ENCODE measurements at regions not wholly inside any gene's neighbourhood (a gene's known extent, or its start where the extent isn't known, plus 50 kb on each side); places are given as distances from the start of the nearest gene placed in this dataset.
A peak's percentile ranks its signal among the peaks of the same experiment; 100 is the strongest.
"Not testable (repeated sequence)": the region's sequence is repeated elsewhere in the genome, so short reads cannot be mapped to it uniquely, and the experiment has no call there.

GRCh38 chr20:10109641-10110040 is 74.9 kb downstream of the ANKEF1 start:
- no peak for DNase-seq

GRCh38 chr20:10110151-10110550 is 75.4 kb downstream of the ANKEF1 start:
- DNase-seq, result no peak

GRCh38 chr20:10111139-10111958 is 76.6 kb downstream of the ANKEF1 start:
- DNase-seq, result no peak

GRCh38 chr20:10111959-10112250 is 77.1 kb downstream of the ANKEF1 start:
- no peak for DNase-seq

- no peak for DNase-seq
These were observed 79.0 kb downstream of the ANKEF1 start for GRCh38 chr20:10113746-10114145.

- no peak for DNase-seq
These were observed 79.8 kb downstream of the ANKEF1 start for GRCh38 chr20:10114598-10114997.

GRCh38 chr20:10115021-10115420 is 80.2 kb downstream of the ANKEF1 start:
- DNase-seq, result peak; percentile 21

GRCh38 chr20:10119336-10119735 is 84.5 kb downstream of the ANKEF1 start:
- no peak for DNase-seq

- DNase-seq, result not testable (repeated sequence)
These were observed 90.1 kb downstream of the ANKEF1 start for GRCh38 chr20:10124883-10125282.

- DNase-seq, result no peak
These were observed 91.0 kb downstream of the ANKEF1 start for GRCh38 chr20:10125757-10126156.

- no peak for DNase-seq
These were observed 88.9 kb upstream of the SNAP25 start for GRCh38 chr20:10129749-10130148.

- DNase-seq, result no peak
These were observed 86.8 kb upstream of the SNAP25 start for GRCh38 chr20:10131732-10132345.

GRCh38 chr20:10132387-10132786 is 86.2 kb upstream of the SNAP25 start:
- no peak for DNase-seq

GRCh38 chr20:10133532-10133931 is 85.1 kb upstream of the SNAP25 start:
- no peak for DNase-seq

GRCh38 chr20:10134176-10134575 is 84.5 kb upstream of the SNAP25 start:
- DNase-seq, result no peak

- DNase-seq, result no peak
These were observed 83.2 kb upstream of the SNAP25 start for GRCh38 chr20:10135438-10135837.

GRCh38 chr20:10137032-10137431 is 81.6 kb upstream of the SNAP25 start:
- DNase-seq, result no peak

GRCh38 chr20:10137533-10137932 is 81.1 kb upstream of the SNAP25 start:
- DNase-seq, result no peak

- DNase-seq, result no peak
These were observed 61.1 kb upstream of the SNAP25 start for GRCh38 chr20:10157549-10157948.

GRCh38 chr20:10167040-10167439 is 51.6 kb upstream of the SNAP25 start:
- no peak for DNase-seq

- no peak for DNase-seq
These were observed 51.0 kb upstream of the SNAP25 start for GRCh38 chr20:10167594-10167993.
